GM10266 (cell line): ENCODE measurements at regions not wholly inside any gene's neighbourhood (a gene's known extent, or its start where the extent isn't known, plus 50 kb on each side); places are given as distances from the start of the nearest gene placed in this dataset.

Source experiments
- DNase-seq: peaks from one replicate; pipeline ENCODE4 v3.0.0; 2012; ENCODE audit errors: extremely low spot score
- CTCF ChIP-seq: IDR thresholded peaks from 2 replicates; pipeline ENCODE4 v1.5.1; 2012; ENCODE audit warnings: mild to moderate bottlenecking, low read depth; ENCODE audit not compliant: control insufficient read depth, insufficient read depth; ENCODE audit errors: missing control alignments

GRCh38 chr2:100742277-100743254, 77.4 kb upstream of the NPAS2 start:
- DNase-seq = no peak
- TF ChIP-seq CTCF = no peak

- TF ChIP-seq CTCF = no peak
- DNase-seq = no peak
Measured at GRCh38 chr2:100743741-100744140, 76.2 kb upstream of the NPAS2 start.

GRCh38 chr2:100744184-100744583, 75.8 kb upstream of the NPAS2 start:
- DNase-seq = no peak
- TF ChIP-seq CTCF = no peak

GRCh38 chr2:100744589-100744988, 75.3 kb upstream of the NPAS2 start:
- TF ChIP-seq CTCF = no peak
- DNase-seq = no peak

DNA sequence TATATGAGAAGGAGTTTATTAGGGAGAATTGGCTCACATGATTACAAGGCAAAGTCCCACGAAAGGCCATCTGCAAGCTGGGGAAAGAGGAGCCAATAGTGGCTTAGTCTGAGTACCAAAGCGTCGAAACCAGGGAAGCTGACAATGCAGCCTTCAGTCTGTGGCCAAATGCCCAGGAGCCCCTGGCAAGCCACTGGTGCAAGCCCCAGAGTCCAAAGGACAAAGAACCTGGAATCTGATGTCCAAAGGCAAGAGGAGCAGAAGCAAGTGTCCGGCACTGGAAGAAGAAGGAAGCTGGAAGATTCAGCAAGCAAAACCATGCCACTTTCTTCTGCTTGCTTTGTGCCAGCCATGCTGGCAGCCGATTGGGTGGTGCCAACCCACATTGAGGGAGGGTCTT, 74.3 kb upstream of the NPAS2 start:
- no peak for DNase-seq
- TF ChIP-seq CTCF = no peak

GRCh38 chr2:100747551-100747950, 72.4 kb upstream of the NPAS2 start:
- DNase-seq = no peak
- TF ChIP-seq CTCF = no peak

DNA sequence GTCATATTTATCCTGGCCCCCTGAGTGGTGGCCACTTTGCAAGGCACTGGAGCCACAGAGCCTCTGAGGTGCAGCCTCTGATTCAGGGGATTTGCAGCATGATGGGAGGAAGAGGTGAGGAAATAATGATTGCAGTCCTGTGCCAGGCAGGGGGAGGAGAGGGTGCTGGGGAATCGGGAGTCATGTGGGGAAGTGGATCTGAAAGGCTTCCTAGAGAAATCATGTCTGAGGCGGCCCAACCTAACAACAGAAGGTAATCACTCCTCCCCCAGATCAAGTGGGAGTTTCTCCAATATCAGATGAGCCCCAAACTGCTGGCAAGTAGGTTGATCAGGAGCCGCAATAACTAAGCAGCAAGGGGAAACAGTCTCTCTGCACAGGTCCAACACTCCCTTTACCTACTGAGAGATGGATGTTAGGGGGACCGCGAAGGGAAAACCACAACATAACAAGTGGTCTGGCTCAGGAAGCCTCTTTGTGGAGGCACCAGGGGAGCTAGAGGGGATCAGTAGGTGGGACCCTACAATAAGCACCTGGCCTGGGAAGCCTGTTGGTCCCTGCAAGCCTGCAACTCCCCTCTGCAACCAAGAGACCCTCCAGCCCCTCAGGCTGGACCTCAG, 71.8 kb upstream of the NPAS2 start:
- TF ChIP-seq CTCF = no peak
- DNase-seq = no peak
